Astrocyte (in vitro differentiated cells and primary cell): ENCODE measurements at regions not wholly inside any gene's neighbourhood (a gene's known extent, or its start where the extent isn't known, plus 50 kb on each side); places are given as distances from the start of the nearest gene placed in this dataset.

ENCODE experiments used
- DNase-seq: peaks from one replicate; pipeline ENCODE4 v3.0.0-alpha.2; 2010; ENCODE audit warnings: low read depth
- FAIRE-seq: peaks from 2 replicates; lab custom pipeline; 2011; peaks lifted over from hg19 to GRCh38; lab: Jason Lieb, UNC
- H2AFZ ChIP-seq: 2 replicates; pipeline ENCODE4 v1.6.0; 2012; ENCODE audit warnings: low read depth, low read length, inconsistent platforms
- H3K27ac ChIP-seq: 2 replicates; pipeline ENCODE4 v1.5.1; 2011; ENCODE audit warnings: low read depth, low read length, inconsistent platforms
- H3K27me3 ChIP-seq: 2 replicates; pipeline ENCODE4 v1.6.0; 2011; ENCODE audit warnings: low read length, inconsistent platforms; ENCODE audit not compliant: insufficient read depth
- H3K36me3 ChIP-seq: 2 replicates; pipeline ENCODE4 v1.5.1; 2011; ENCODE audit warnings: low read length, inconsistent platforms; ENCODE audit not compliant: insufficient read depth
- H3K4me1 ChIP-seq: 2 replicates; pipeline ENCODE4 v1.5.1; 2011; ENCODE audit warnings: low read length, inconsistent platforms; ENCODE audit not compliant: insufficient read depth
- H3K4me2 ChIP-seq: 2 replicates; pipeline ENCODE4 v1.6.0; 2012; ENCODE audit warnings: low read length, inconsistent platforms
- H3K4me3 ChIP-seq: 2 replicates; pipeline ENCODE4 v1.5.1; 2011; ENCODE audit warnings: low read depth, mild to moderate bottlenecking, low read length, inconsistent platforms; ENCODE audit not compliant: insufficient read depth
- H3K79me2 ChIP-seq: 2 replicates; pipeline ENCODE4 v1.6.0; 2012; ENCODE audit warnings: mild to moderate bottlenecking, low read length, inconsistent platforms; ENCODE audit not compliant: insufficient read depth
- H3K9ac ChIP-seq: 2 replicates; pipeline ENCODE4 v1.6.0; 2012; ENCODE audit warnings: mild to moderate bottlenecking, low read length, inconsistent platforms
- H3K9me3 ChIP-seq: 2 replicates; pipeline ENCODE4 v1.5.1; 2012; ENCODE audit warnings: low read depth, mild to moderate bottlenecking, low read length, inconsistent platforms; ENCODE audit not compliant: insufficient read depth
- H4K20me1 ChIP-seq: 2 replicates; pipeline ENCODE4 v1.6.0; 2012; ENCODE audit warnings: low read length, inconsistent platforms; ENCODE audit not compliant: insufficient read depth
- H3K27ac Mint-ChIP-seq: one replicate; pipeline ENCODE4 v1.8.0; 2021; ENCODE audit warnings: mild to moderate bottlenecking, mixed read lengths; ENCODE audit not compliant: unreplicated experiment
- H3K27me3 Mint-ChIP-seq: one replicate; pipeline ENCODE4 v1.8.0; 2021; ENCODE audit warnings: low read depth, mixed read lengths; ENCODE audit not compliant: unreplicated experiment
- H3K36me3 Mint-ChIP-seq: one replicate; pipeline ENCODE4 v1.8.0; 2021; ENCODE audit warnings: low read depth, mixed read lengths; ENCODE audit not compliant: unreplicated experiment
- H3K4me1 Mint-ChIP-seq: one replicate; pipeline ENCODE4 v1.8.0; 2021; ENCODE audit warnings: low read depth, mixed read lengths; ENCODE audit not compliant: unreplicated experiment
- H3K4me3 Mint-ChIP-seq: one replicate; pipeline ENCODE4 v1.8.0; 2021; ENCODE audit warnings: mild to moderate bottlenecking, moderate library complexity, mixed read lengths; ENCODE audit not compliant: unreplicated experiment
- H3K9me3 Mint-ChIP-seq: one replicate; pipeline ENCODE4 v1.8.0; 2021; ENCODE audit warnings: mild to moderate bottlenecking, mixed read lengths; ENCODE audit not compliant: unreplicated experiment
- CTCF ChIP-seq: IDR thresholded peaks from 2 replicates; pipeline ENCODE4 v1.5.1; 2011; ENCODE audit warnings: low read depth, mild to moderate bottlenecking, inconsistent platforms, low read length, moderate library complexity; ENCODE audit not compliant: insufficient read depth
- EZH2 ChIP-seq: IDR thresholded peaks from 2 replicates; pipeline ENCODE4 v1.6.1; 2012; ENCODE audit warnings: mild to moderate bottlenecking, low read length, inconsistent platforms; ENCODE audit not compliant: insufficient read depth

GRCh38 chr18:78021196-78021595, 771.5 kb downstream of the GALR1 start:
- peaks cover 6% of the 10 kb centered on the region for H3K9me3 ChIP-seq
- H3K27ac ChIP-seq: no peak overlapping the region
- no peaks in the 10 kb centered on the region for H3K27me3 ChIP-seq
- Mint-ChIP-seq H3K4me1 (no peaks in the 10 kb centered on the region), H3K36me3 (no peaks in the 10 kb centered on the region), H3K27me3 (no peaks in the 10 kb centered on the region), H3K27ac (no peak overlapping the region), H3K4me3 (no peak overlapping the region), H3K9me3 (no peaks in the 10 kb centered on the region)
- FAIRE-seq (no peak), DNase-seq (no peak)
- H2AFZ ChIP-seq: no peak overlapping the region
- no peaks in the 10 kb centered on the region for H3K36me3 ChIP-seq
- TF ChIP-seq CTCF (no peak), EZH2 (no peak)
- H3K4me3 ChIP-seq: no peak overlapping the region
- no peak overlapping the region for H3K9ac ChIP-seq
- H3K79me2 ChIP-seq: no peaks in the 10 kb centered on the region
- H3K4me2 ChIP-seq: no peak overlapping the region
- H3K4me1 ChIP-seq: no peaks in the 10 kb centered on the region
- no peaks in the 10 kb centered on the region for H4K20me1 ChIP-seq

GRCh38 chr18:78031589-78031988, 781.9 kb downstream of the GALR1 start:
- DNase-seq (no peak), FAIRE-seq (no peak)
- Histone ChIP-seq H3K9ac (no peak overlapping the region), H3K27me3 (no peaks in the 10 kb centered on the region), H3K9me3 (peaks cover 3% of the 10 kb centered on the region), H2AFZ (no peak overlapping the region), H3K36me3 (no peaks in the 10 kb centered on the region), H4K20me1 (no peaks in the 10 kb centered on the region), H3K27ac (no peak overlapping the region), H3K4me2 (no peak overlapping the region), H3K4me3 (no peak overlapping the region), H3K4me1 (no peaks in the 10 kb centered on the region), H3K79me2 (no peaks in the 10 kb centered on the region)
- no peak overlapping the region for H3K27ac Mint-ChIP-seq
- TF ChIP-seq CTCF: no peak
- TF ChIP-seq EZH2: no peak
- no peaks in the 10 kb centered on the region for H3K36me3 Mint-ChIP-seq
- H3K27me3 Mint-ChIP-seq: no peaks in the 10 kb centered on the region
- peaks cover 7% of the 10 kb centered on the region for H3K9me3 Mint-ChIP-seq
- H3K4me3 Mint-ChIP-seq: no peak overlapping the region
- no peaks in the 10 kb centered on the region for H3K4me1 Mint-ChIP-seq

- no peak for DNase-seq
- Histone ChIP-seq H4K20me1 (no peaks in the 10 kb centered on the region), H2AFZ (no peak overlapping the region), H3K9ac (no peak overlapping the region), H3K27me3 (no peaks in the 10 kb centered on the region), H3K36me3 (no peaks in the 10 kb centered on the region), H3K4me2 (no peak overlapping the region), H3K4me1 (no peaks in the 10 kb centered on the region), H3K79me2 (no peaks in the 10 kb centered on the region), H3K27ac (no peak overlapping the region), H3K4me3 (no peak overlapping the region), H3K9me3 (peaks cover 3% of the 10 kb centered on the region)
- no peaks in the 10 kb centered on the region for H3K27me3 Mint-ChIP-seq
- H3K4me1 Mint-ChIP-seq: no peaks in the 10 kb centered on the region
- no peak for FAIRE-seq
- peaks cover 7% of the 10 kb centered on the region for H3K9me3 Mint-ChIP-seq
- TF ChIP-seq EZH2 (no peak), CTCF (no peak)
- H3K36me3 Mint-ChIP-seq: no peaks in the 10 kb centered on the region
- H3K27ac Mint-ChIP-seq: no peak overlapping the region
- no peak overlapping the region for H3K4me3 Mint-ChIP-seq
Observed at GRCh38 chr18:78031991-78032390, 782.3 kb downstream of the GALR1 start.
